ENCODE measurements at regions not wholly inside any gene's neighbourhood (a gene's known extent, or its start where the extent isn't known, plus 50 kb on each side); places are given as distances from the start of the nearest gene placed in this dataset.

DNA sequence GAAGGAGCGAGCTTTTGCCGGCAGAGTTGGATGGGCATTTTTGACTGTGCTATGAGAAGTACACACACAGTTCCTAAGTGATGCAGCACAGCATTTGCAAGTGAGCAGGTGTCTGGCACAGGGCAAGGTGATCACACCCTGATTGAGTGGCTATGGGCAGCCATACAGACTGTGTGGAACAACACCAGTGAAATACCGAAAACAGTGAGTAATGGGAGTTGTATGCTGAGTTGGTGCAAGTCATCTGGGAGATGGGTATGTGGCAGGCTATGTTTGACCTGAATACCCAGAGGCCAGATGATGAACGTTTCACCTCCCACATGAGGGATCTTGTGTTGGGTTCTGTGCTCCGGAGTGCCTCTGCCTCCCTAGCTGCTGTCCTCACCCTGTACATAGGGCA lies 53.5 kb upstream of the TIPARP start:
- H3K36me3 ChIP-seq (ENCODE audit: low read depth, low read length): no peaks in the 10 kb centered on the region
- H3K4me2 ChIP-seq (ENCODE audit: low read length): no peak overlapping the region
- ChIA-PET CTCF (no interaction called here), POLR2A (ENCODE audit: unreplicated experiment) (no interaction called here)
- no peak for DNase-seq
- H3F3A ChIP-seq (ENCODE audit: low read length, unreplicated experiment): no peaks in the 10 kb centered on the region
- no peak for ATAC-seq
- no peaks in the 10 kb centered on the region for H3K9me2 ChIP-seq (replicated peaks; ENCODE audit: low read length)
- H3K79me2 ChIP-seq (ENCODE audit: low read length): no peaks in the 10 kb centered on the region
- no peaks in the 10 kb centered on the region for H4K20me1 ChIP-seq (ENCODE audit: low read length)
- peaks cover 12% of the 10 kb centered on the region for H3K4me1 ChIP-seq (ENCODE audit: insufficient read depth, low read length)
- no TSS peak for BruUV-seq (replicated peaks)
- H3K9me3 ChIP-seq (ENCODE audit: low read length): no peaks in the 10 kb centered on the region
- no peaks in the 10 kb centered on the region for H3K27me3 ChIP-seq (ENCODE audit: low read length)
- intact Hi-C loops (cut with micrococcal nuclease): no loop called here
- no peak overlapping the region for H3K9ac ChIP-seq (ENCODE audit: low read length)
- no peak overlapping the region for H2AFZ ChIP-seq (ENCODE audit: low read length)
- H3K27ac ChIP-seq (ENCODE audit: low read length): no peak overlapping the region
- TF ChIP-seq CTCF (conservative IDR thresholded peaks at IDR 0.05; ENCODE audit: low read depth, low read length) (no peak), EZH2 (IDR thresholded peaks at IDR 0.05; ENCODE audit: low read length, unreplicated experiment) (no peak), EZH2phosphoT487 (IDR thresholded peaks at IDR 0.05; ENCODE audit: borderline replicate concordance, low read length) (no peak)
- no peak overlapping the region for H3K4me3 ChIP-seq (ENCODE audit: low read length)

- Histone ChIP-seq H3F3A (ENCODE audit: low read length, unreplicated experiment) (no peaks in the 10 kb centered on the region), H3K4me1 (ENCODE audit: insufficient read depth, low read length) (peaks cover 13% of the 10 kb centered on the region), H3K36me3 (ENCODE audit: low read depth, low read length) (no peaks in the 10 kb centered on the region), H4K20me1 (ENCODE audit: low read length) (no peaks in the 10 kb centered on the region), H3K9me2 (replicated peaks; ENCODE audit: low read length) (no peaks in the 10 kb centered on the region), H3K79me2 (ENCODE audit: low read length) (no peaks in the 10 kb centered on the region), H3K9ac (ENCODE audit: low read length) (no peak overlapping the region), H3K27ac (ENCODE audit: low read length) (no peak overlapping the region), H3K9me3 (ENCODE audit: low read length) (no peaks in the 10 kb centered on the region), H3K4me2 (ENCODE audit: low read length) (no peak overlapping the region), H3K27me3 (ENCODE audit: low read length) (no peaks in the 10 kb centered on the region), H2AFZ (ENCODE audit: low read length) (no peak overlapping the region), H3K4me3 (ENCODE audit: low read length) (no peak overlapping the region)
- CTCF ChIA-PET: no interaction called here
- ATAC-seq: no peak
- BruUV-seq (replicated peaks): no TSS peak
- POLR2A ChIA-PET (ENCODE audit: unreplicated experiment): no interaction called here
- peak; percentile 23 for DNase-seq
- intact Hi-C loops (cut with micrococcal nuclease): no loop called here
- TF ChIP-seq EZH2phosphoT487 (IDR thresholded peaks at IDR 0.05; ENCODE audit: borderline replicate concordance, low read length) (no peak), CTCF (conservative IDR thresholded peaks at IDR 0.05; ENCODE audit: low read depth, low read length) (no peak), EZH2 (IDR thresholded peaks at IDR 0.05; ENCODE audit: low read length, unreplicated experiment) (no peak)
Observed at GRCh38 chr3:156620260-156620659, 54.1 kb upstream of the TIPARP start.

DNA sequence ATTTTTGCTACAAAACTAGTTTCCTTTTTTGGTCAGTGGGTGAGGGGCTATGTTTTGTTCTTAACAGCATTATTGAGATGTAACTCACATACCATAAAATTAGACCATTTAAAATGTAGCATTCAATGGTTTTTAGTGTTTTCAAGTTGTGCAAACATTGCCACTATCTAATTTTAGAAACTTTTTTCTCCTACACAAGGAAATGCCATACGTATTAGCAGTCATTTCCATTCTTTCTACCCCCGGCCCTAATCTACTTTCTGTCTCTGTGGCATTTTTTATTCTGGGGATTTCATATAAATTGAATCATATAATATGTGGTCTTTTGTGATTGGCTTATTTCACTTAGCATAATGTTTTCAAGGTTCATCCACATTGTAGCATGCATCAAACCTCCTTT lies 55.0 kb upstream of the TIPARP start:
- no TSS peak for BruUV-seq (replicated peaks)
- Histone ChIP-seq H3K27ac (ENCODE audit: low read length) (no peak overlapping the region), H2AFZ (ENCODE audit: low read length) (no peak overlapping the region), H3K9me2 (replicated peaks; ENCODE audit: low read length) (no peaks in the 10 kb centered on the region), H3K4me2 (ENCODE audit: low read length) (no peak overlapping the region), H4K20me1 (ENCODE audit: low read length) (no peaks in the 10 kb centered on the region), H3K9me3 (ENCODE audit: low read length) (no peaks in the 10 kb centered on the region), H3F3A (ENCODE audit: low read length, unreplicated experiment) (no peaks in the 10 kb centered on the region), H3K4me3 (ENCODE audit: low read length) (no peak overlapping the region), H3K79me2 (ENCODE audit: low read length) (no peaks in the 10 kb centered on the region), H3K9ac (ENCODE audit: low read length) (no peak overlapping the region), H3K36me3 (ENCODE audit: low read depth, low read length) (no peaks in the 10 kb centered on the region), H3K4me1 (ENCODE audit: insufficient read depth, low read length) (peaks cover 14% of the 10 kb centered on the region), H3K27me3 (ENCODE audit: low read length) (no peaks in the 10 kb centered on the region)
- TF ChIP-seq CTCF (conservative IDR thresholded peaks at IDR 0.05; ENCODE audit: low read depth, low read length): no peak
- no peak for TF ChIP-seq EZH2phosphoT487 (IDR thresholded peaks at IDR 0.05; ENCODE audit: borderline replicate concordance, low read length)
- TF ChIP-seq EZH2 (IDR thresholded peaks at IDR 0.05; ENCODE audit: low read length, unreplicated experiment): no peak
- DNase-seq (no peak), ATAC-seq (no peak)
- ChIA-PET POLR2A (ENCODE audit: unreplicated experiment) (no interaction called here), CTCF (no interaction called here)
- intact Hi-C loops (cut with micrococcal nuclease): no loop called here
